ENCODE measurements at regions not wholly inside any gene's neighbourhood (a gene's known extent, or its start where the extent isn't known, plus 50 kb on each side); places are given as distances from the start of the nearest gene placed in this dataset.

DNA sequence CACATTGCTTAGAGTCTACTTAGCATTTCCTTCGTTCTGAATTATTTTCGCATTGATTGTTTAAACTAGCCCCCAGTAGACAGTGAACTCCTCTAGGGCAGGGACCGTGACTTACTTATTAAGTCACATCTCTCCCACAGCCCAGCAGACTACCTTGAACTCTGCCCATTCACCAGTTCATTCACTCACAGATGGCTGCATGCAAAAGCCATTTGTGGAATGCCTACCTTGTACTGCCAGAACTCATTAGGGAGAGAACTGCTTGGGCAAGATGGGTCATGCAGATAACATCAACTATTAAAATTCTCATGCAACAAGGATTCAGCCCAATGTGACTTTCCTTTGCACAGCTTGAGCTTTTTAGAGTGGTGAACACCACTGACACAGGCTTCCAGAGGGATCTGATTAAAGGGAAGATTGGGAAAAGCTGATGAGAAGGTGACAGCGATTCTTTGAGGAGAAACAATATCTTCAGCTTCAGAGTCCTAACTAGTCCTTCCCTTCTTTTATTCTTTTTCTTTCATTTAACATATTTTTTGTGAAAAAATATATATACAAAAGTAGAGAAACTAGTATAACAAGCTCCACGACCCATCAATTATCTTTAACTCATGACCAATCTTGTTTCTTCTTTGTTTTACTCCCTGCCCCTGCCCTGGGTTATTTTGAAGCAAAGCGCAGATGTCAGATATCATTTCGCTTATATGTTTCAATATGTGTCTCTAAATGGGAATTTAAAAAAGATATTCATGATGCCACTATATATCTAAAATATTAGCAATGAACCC, 273.9 kb downstream of the CDC5L start:
- CTCF ChIA-PET, result interaction anchor here (1.0 kb wide), 1 partner anchor 9 kb away, joined by 3 read pairs; no protein-coding TSS in a partner anchor
- DNase-seq (no peak), ATAC-seq (no peak)
- peaks cover 2% of the 10 kb centered on the region for H3K9me3 Mint-ChIP-seq (ENCODE audit: low read depth)
- no peaks in the 10 kb centered on the region for H3K36me3 Mint-ChIP-seq
- H3K4me1 Mint-ChIP-seq, result peaks cover 7% of the 10 kb centered on the region
- H3K27ac Mint-ChIP-seq, result no peak overlapping the region
- no peak overlapping the region for H3K4me3 Mint-ChIP-seq
- no peaks in the 10 kb centered on the region for H3K27me3 Mint-ChIP-seq

DNA sequence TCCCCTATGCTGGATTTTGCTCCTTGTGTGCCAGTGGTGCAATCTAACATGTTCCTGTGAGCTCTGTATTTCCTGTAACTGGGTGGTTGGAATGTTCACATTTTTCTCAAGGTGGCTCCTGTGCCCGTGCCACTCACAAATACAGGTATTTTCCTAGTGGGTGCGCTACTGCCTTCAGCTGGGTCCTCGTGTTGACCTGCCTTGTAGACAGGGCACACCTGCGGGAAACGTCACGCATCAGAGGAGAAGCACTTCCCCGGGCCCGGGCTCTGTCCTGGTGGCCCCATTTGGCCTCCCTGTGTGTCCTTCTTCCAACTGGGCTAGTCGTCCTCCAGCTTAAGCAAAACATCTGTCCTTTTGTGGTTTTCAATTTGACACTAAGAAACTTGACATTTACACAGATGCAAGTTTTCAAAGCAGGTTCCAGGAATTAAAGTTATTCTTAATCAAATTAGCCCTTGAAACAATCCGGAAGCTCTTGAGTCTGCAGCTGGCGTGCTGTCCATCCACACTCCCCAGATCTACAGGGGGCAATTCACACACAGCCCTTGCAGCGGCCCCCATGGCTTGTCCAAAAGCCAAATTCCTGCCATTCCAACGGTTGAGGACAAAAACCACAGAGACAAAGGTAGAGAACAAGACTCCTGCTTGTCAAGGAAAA, 275.1 kb downstream of the CDC5L start:
- H3K36me3 Mint-ChIP-seq, result no peaks in the 10 kb centered on the region
- CTCF ChIA-PET, result no interaction called here
- no peaks in the 10 kb centered on the region for H3K27me3 Mint-ChIP-seq
- H3K9me3 Mint-ChIP-seq (ENCODE audit: low read depth), result peaks cover 2% of the 10 kb centered on the region
- H3K27ac Mint-ChIP-seq, result no peak overlapping the region
- ATAC-seq, result no peak
- no peak overlapping the region for H3K4me3 Mint-ChIP-seq
- no peak for DNase-seq
- H3K4me1 Mint-ChIP-seq, result peaks cover 7% of the 10 kb centered on the region

DNA sequence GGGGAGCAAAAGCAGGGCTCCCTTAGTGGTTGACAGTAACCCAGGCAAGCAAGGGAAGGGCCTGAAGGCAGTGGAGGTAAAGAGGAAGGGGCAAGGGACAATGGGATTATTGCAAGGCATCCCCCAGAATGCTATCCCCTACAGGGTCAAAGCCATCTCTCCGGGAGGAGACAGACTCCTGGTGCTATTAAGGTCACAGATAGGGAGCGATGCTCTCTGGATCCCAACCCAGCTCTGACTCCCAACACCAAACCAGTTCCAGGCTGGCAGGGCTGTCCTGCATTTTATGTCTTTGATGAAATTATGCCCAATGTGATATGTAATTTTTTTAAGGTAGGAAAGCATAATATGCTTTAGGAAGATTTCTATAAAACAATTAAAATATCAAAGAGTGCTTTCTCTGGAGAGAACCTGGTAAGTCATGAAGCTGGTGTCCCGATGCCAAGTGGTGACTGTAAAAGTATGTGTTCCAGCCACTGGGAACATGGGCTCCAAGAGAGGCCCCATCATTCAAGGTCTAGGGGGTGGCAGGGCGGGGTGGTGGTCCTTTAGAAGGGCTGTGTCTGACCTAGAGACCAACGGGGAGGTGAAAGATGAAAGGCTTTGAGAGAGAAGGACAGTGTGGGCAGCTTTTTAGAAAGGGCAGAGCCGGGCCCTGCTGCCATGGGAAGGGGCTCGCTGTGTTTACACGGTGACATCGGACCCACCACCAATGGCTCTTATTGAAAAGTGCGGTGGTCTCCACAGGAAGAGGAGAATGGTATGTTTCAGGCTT, 276.5 kb downstream of the CDC5L start:
- Mint-ChIP-seq H3K4me3 (no peak overlapping the region), H3K27ac (no peak overlapping the region), H3K9me3 (ENCODE audit: low read depth) (no peaks in the 10 kb centered on the region), H3K27me3 (no peaks in the 10 kb centered on the region), H3K36me3 (no peaks in the 10 kb centered on the region), H3K4me1 (peaks cover 7% of the 10 kb centered on the region)
- ATAC-seq, result no peak
- CTCF ChIA-PET, result no interaction called here
- no peak for DNase-seq

DNA sequence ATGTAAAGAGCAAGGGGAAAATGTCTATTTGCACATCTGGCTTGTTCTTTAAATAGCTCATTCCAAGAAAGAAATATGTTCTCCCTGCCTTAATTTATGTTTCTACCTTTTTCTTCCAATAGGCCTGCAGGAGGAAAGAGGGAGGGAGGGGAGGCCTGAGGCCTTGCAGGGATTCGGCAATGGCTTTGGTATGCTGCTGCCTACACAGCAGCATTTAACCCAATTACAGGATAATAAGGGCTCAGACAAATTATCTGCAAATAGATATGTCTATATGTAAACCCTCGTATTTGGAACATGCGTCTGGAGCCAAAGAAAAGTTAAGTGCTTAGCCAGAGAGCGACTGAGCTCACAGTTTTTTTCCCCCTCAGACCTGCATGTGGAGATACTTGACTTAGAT, 277.2 kb downstream of the CDC5L start:
- no peak for DNase-seq
- CTCF ChIA-PET, result no interaction called here
- no peak overlapping the region for H3K4me3 Mint-ChIP-seq
- no peak for ATAC-seq
- H3K27me3 Mint-ChIP-seq, result no peaks in the 10 kb centered on the region
- H3K27ac Mint-ChIP-seq, result no peak overlapping the region
- H3K4me1 Mint-ChIP-seq, result peaks cover 7% of the 10 kb centered on the region
- no peaks in the 10 kb centered on the region for H3K36me3 Mint-ChIP-seq
- H3K9me3 Mint-ChIP-seq (ENCODE audit: low read depth), result no peaks in the 10 kb centered on the region

DNA sequence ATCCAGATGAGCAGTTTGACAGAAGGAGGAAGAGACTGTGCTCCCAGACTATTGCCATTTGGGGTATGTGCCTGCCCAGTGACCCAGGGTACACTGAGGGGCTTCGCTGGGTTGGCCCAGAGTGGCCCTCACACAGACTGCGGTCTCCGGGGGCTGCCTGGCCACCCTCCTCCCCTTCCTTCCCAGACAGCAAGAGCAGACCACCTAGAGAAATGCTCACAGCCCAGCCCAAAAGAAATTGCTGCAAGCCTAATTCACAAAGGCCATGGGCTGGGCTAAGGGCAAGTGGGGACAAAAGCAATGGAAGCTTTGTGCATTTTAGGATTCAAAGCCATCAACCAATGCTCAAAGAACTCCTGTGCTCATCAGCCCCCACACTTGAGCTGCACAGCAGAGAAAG, 277.6 kb downstream of the CDC5L start:
- Mint-ChIP-seq H3K27ac (no peak overlapping the region), H3K9me3 (ENCODE audit: low read depth) (no peaks in the 10 kb centered on the region), H3K4me1 (peaks cover 7% of the 10 kb centered on the region), H3K4me3 (no peak overlapping the region), H3K27me3 (no peaks in the 10 kb centered on the region), H3K36me3 (no peaks in the 10 kb centered on the region)
- ATAC-seq, result no peak
- no peak for DNase-seq
- CTCF ChIA-PET, result no interaction called here

DNA sequence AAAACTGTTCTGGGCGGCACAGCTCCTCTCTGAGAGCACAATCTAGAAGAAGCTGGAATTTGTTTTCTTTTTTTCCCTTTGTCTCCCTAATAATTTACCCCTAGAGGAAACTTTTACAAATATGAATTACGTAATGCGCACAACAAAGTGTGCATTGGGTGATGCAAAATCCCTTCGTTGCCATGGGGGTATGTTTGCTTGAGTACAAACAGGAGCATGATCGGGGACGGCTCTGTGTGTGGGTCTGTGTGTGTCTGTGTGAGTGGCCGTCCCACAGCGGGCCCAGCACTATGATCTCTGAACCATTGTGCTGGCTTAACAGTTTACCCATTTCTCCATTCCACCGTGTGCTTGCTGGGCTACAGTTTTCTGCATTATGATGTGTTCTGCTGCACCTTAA, 278.2 kb downstream of the CDC5L start:
- H3K4me1 Mint-ChIP-seq, result peaks cover 7% of the 10 kb centered on the region
- H3K4me3 Mint-ChIP-seq, result no peak overlapping the region
- H3K27me3 Mint-ChIP-seq, result no peaks in the 10 kb centered on the region
- CTCF ChIA-PET, result no interaction called here
- no peak for DNase-seq
- H3K27ac Mint-ChIP-seq, result no peak overlapping the region
- no peaks in the 10 kb centered on the region for H3K9me3 Mint-ChIP-seq (ENCODE audit: low read depth)
- no peaks in the 10 kb centered on the region for H3K36me3 Mint-ChIP-seq
- ATAC-seq, result no peak

DNA sequence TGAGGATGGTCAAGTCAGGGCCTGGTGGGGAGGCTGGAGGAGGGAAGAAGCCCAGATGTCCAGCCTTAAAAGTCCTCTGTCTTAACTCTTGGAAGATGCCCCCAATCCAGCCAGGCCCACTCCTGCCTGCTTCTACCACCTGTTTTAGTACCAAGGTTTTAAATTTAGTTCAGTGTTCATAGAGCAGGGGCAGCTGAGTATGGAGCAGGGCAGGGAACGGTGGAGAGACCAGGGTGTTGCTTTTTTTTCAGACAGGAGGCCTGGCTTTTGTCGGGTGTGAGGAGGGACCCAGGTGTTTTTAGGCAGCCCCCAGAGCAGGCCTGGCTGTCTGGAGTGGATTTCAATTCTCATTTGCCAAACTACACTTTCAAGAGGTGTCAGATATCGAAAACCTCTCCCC, 278.8 kb downstream of the CDC5L start:
- Mint-ChIP-seq H3K27ac (no peak overlapping the region), H3K4me3 (no peak overlapping the region), H3K4me1 (peaks cover 7% of the 10 kb centered on the region), H3K36me3 (no peaks in the 10 kb centered on the region), H3K9me3 (ENCODE audit: low read depth) (no peaks in the 10 kb centered on the region), H3K27me3 (no peaks in the 10 kb centered on the region)
- DNase-seq (no peak), ATAC-seq (no peak)
- CTCF ChIA-PET, result no interaction called here

DNA sequence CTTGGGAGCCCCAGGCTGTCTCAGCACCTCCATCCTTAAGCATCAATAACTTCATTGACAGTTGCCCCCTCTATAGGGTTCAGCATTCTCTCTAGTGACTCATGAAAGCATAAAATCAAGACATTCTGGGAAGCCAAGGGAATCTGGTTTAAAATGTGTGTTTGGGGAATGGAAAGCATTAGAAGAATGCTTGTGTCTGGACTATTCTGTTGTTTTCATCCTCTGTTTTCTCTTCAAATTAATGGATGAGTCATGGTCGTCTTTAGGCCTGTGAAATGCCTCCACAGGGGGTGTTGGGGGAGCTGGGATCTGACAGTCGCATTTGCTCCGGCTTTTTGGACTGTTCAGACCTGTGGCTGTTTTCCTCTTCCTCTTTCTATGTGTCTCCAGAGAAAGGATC, 279.7 kb downstream of the CDC5L start:
- Mint-ChIP-seq H3K36me3 (no peaks in the 10 kb centered on the region), H3K9me3 (ENCODE audit: low read depth) (no peaks in the 10 kb centered on the region), H3K4me3 (no peak overlapping the region), H3K27ac (no peak overlapping the region), H3K27me3 (peaks cover 4% of the 10 kb centered on the region), H3K4me1 (peaks cover 7% of the 10 kb centered on the region)
- no peak for DNase-seq
- no peak for ATAC-seq
- CTCF ChIA-PET, result interaction anchor here (1.4 kb wide), 1 partner anchor 10 kb away, joined by 4 read pairs; no protein-coding TSS in a partner anchor

DNA sequence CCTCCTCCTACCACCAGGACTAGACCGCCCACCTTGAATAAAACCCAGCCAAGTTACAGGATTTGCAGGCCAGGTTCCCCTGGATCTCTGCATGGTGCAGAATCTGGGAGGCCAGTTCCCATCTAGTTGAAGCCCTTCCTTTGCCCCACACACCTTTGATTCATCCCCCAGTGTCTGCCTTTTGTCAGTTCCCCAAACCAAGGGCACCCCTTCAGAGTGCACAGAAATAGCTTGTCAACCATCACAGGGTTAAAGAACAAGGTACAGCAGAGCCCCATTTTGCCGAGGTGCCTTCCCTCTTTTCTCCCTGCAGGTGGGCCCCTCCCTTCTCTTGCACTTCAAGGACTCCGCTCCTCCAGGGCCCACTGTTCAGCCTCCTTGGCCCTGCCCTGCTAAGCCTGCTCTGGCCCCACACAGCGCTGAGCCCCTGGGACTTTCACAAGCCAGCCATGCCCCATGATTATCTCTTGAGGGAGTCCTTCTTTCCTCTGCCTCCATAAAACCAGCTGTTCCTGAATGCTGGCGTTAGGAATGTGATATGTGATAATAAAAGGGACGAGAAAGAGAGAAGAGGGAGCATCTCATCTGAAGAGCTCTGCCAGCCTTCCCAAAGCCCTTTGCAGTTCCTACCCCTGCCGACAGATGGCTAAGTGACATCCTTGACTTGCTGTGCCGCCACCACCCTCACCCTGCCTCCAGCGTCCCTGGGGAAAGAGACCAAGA, 280.3 kb downstream of the CDC5L start:
- peaks cover 4% of the 10 kb centered on the region for H3K27me3 Mint-ChIP-seq
- H3K27ac Mint-ChIP-seq, result no peak overlapping the region
- CTCF ChIA-PET, result interaction anchor here (1.4 kb wide), 2 partner anchors 11 to 1257 kb away, joined by 3 to 4 read pairs; no protein-coding TSS in a partner anchor
- no peaks in the 10 kb centered on the region for H3K9me3 Mint-ChIP-seq (ENCODE audit: low read depth)
- H3K4me1 Mint-ChIP-seq, result peaks cover 2% of the 10 kb centered on the region
- H3K36me3 Mint-ChIP-seq, result no peaks in the 10 kb centered on the region
- H3K4me3 Mint-ChIP-seq, result no peak overlapping the region
- ATAC-seq, result no peak
- DNase-seq, result peak; percentile 43

DNA sequence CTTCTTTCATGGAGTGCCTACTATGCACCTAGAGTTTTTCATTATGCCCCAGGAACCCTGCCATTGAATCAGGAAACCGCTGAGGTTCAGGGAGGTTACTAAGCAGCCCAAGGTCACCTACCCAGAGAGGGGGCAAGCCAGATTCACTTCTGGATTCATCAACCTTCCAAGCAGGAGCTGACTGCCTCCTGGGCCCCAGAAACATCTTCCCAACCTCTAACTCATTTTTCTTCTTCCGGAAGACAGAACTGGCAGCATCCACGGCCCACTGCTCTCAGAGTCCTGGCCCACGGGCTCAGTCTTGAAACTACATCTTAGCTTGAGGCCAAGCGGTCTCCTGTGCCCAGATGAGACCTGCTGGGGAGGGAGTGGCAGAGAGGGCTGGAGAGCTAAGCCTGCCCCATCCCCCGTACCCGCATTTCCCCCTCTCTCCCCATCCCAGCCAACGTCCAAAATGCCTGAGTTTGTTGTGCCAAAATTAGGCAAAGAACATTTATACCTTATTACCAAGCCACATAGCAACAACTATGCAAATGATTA, 281.0 kb downstream of the CDC5L start:
- Mint-ChIP-seq H3K27ac (no peak overlapping the region), H3K9me3 (ENCODE audit: low read depth) (no peaks in the 10 kb centered on the region), H3K27me3 (peaks cover 6% of the 10 kb centered on the region), H3K4me1 (no peaks in the 10 kb centered on the region), H3K36me3 (no peaks in the 10 kb centered on the region), H3K4me3 (no peak overlapping the region)
- CTCF ChIA-PET, result interaction anchor here (1.1 to 1.4 kb wide), 3 partner anchors 11 to 1256 kb away, joined by 3 to 4 read pairs (median 3); no protein-coding TSS in a partner anchor
- DNase-seq, result peak; percentile 15
- no peak for ATAC-seq

DNA sequence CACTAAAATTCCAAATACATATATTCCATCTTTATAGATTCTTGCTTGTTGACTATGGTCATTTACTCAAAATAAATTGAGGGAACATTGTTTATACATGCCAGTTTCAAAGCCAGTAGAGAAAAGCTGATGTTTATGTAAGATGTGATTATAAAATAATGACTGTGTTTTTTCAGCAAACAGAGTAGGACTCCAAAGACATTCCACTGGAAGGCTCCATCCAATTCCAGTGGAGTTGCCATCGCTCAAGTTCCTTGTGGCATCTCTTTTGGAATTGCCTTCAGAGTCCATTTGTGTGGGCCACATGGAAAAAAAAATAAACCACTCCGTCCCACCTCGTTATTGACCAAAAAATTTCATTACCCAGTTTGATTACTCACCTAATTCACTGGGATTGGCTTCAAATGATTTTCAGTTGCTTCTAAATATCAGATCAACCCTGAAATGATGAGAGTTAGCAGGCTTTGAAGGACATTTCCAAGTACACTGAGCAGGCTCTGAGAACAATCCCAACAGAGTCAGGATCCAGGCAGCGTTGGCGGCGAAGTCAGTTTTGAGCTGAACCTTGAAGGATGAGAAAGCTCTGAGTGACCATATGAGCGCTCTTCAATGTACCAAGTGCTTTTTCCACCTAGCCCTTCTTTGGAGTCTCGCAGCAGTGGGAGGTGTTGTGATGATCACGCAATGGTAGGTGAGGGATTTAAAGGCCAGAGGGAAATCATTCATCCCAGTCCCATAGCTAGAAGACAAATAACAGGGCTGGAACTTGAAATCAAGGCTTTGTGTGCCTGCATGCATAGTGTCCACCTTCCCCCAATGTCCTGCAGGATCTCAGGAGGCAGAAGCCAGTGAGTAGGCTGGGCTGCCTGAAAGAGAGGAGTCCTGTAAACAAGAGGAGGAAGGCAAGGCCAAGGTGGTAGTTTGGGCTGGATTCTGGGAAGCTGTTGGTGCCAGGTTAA, 281.7 kb downstream of the CDC5L start:
- Mint-ChIP-seq H3K27me3 (peaks cover 10% of the 10 kb centered on the region), H3K27ac (no peak overlapping the region), H3K4me1 (no peaks in the 10 kb centered on the region), H3K4me3 (no peak overlapping the region), H3K36me3 (no peaks in the 10 kb centered on the region), H3K9me3 (ENCODE audit: low read depth) (no peaks in the 10 kb centered on the region)
- ATAC-seq, result no peak
- CTCF ChIA-PET, result interaction anchor here (1.1 to 1.4 kb wide), 2 partner anchors 14 to 1256 kb away, joined by 3 read pairs; no protein-coding TSS in a partner anchor
- peak; percentile 16 for DNase-seq

DNA sequence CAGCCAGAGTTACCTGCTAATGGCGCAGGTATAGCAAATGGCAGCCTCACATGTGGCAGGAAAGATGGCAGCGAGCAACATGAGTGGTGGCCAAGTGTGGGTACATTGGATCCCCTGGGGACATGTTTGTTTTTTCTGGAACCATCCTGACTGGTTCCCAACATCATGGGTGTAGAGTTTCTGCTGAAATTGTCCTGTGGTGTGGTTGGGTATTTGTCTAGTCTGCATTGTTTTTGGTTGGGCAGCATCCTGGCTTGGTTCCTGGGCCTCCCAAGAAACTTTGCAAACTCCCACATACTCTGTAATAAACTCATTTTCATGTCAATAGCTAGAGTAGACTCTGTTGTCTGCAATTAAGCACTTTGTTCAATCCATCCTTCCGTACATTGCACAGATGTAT, 282.6 kb downstream of the CDC5L start:
- CTCF ChIA-PET, result no interaction called here

More for the DNA sequence above, 282.6 kb downstream of the CDC5L start:
- no peaks in the 10 kb centered on the region for H3K36me3 Mint-ChIP-seq
- H3K4me1 Mint-ChIP-seq, result no peaks in the 10 kb centered on the region
- no peak overlapping the region for H3K4me3 Mint-ChIP-seq
- no peak for DNase-seq
- no peak for ATAC-seq
- H3K27me3 Mint-ChIP-seq, result peaks cover 12% of the 10 kb centered on the region
- no peaks in the 10 kb centered on the region for H3K9me3 Mint-ChIP-seq (ENCODE audit: low read depth)
- H3K27ac Mint-ChIP-seq, result no peak overlapping the region
